ENCODE measurements at regions not wholly inside any gene's neighbourhood (a gene's known extent, or its start where the extent isn't known, plus 50 kb on each side); places are given as distances from the start of the nearest gene placed in this dataset.

- H3K27ac ChIP-seq (ENCODE audit: low read depth, low read length) = no peak overlapping the region
- H3K27me3 Mint-ChIP-seq (ENCODE audit: low read depth, unreplicated experiment) = no peaks in the 10 kb centered on the region
- H3K9me3 Mint-ChIP-seq (ENCODE audit: unreplicated experiment) = no peaks in the 10 kb centered on the region
- no peak overlapping the region for H3K4me3 ChIP-seq (ENCODE audit: insufficient read depth, low read depth, low read length)
- no peak for TF ChIP-seq CTCF (IDR thresholded peaks at IDR 0.05; ENCODE audit: insufficient read depth, low read depth, low read length)
- no peak for TF ChIP-seq EZH2 (IDR thresholded peaks at IDR 0.05; ENCODE audit: insufficient read depth, low read length)
- H4K20me1 ChIP-seq (ENCODE audit: insufficient read depth, low read length) = no peaks in the 10 kb centered on the region
- H3K9ac ChIP-seq (ENCODE audit: low read length) = no peak overlapping the region
- H3K4me1 Mint-ChIP-seq (ENCODE audit: low read depth, unreplicated experiment) = no peaks in the 10 kb centered on the region
- H3K27ac Mint-ChIP-seq (ENCODE audit: unreplicated experiment) = no peak overlapping the region
- H3K4me2 ChIP-seq (ENCODE audit: low read length) = no peak overlapping the region
- no peak for FAIRE-seq
- no peaks in the 10 kb centered on the region for H3K36me3 ChIP-seq (ENCODE audit: insufficient read depth, low read length)
- no peaks in the 10 kb centered on the region for H3K79me2 ChIP-seq (ENCODE audit: insufficient read depth, low read length)
- no peak for DNase-seq (ENCODE audit: low read depth)
- no peaks in the 10 kb centered on the region for H3K27me3 ChIP-seq (ENCODE audit: insufficient read depth, low read length)
- H3K4me1 ChIP-seq (ENCODE audit: insufficient read depth, low read length) = no peaks in the 10 kb centered on the region
- no peak overlapping the region for H3K4me3 Mint-ChIP-seq (ENCODE audit: unreplicated experiment)
- no peaks in the 10 kb centered on the region for H3K36me3 Mint-ChIP-seq (ENCODE audit: low read depth, unreplicated experiment)
- no peak overlapping the region for H2AFZ ChIP-seq (ENCODE audit: low read depth, low read length)
- no peaks in the 10 kb centered on the region for H3K9me3 ChIP-seq (ENCODE audit: insufficient read depth, low read depth, low read length)
These were observed 89.3 kb upstream of the EDEM3 start for GRCh38 chr1:184843732-184844495.

- Histone ChIP-seq H3K27ac (ENCODE audit: low read depth, low read length) (no peak overlapping the region), H4K20me1 (ENCODE audit: insufficient read depth, low read length) (no peaks in the 10 kb centered on the region), H3K79me2 (ENCODE audit: insufficient read depth, low read length) (no peaks in the 10 kb centered on the region), H3K4me3 (ENCODE audit: insufficient read depth, low read depth, low read length) (no peak overlapping the region), H3K9me3 (ENCODE audit: insufficient read depth, low read depth, low read length) (no peaks in the 10 kb centered on the region), H3K4me1 (ENCODE audit: insufficient read depth, low read length) (no peaks in the 10 kb centered on the region), H3K27me3 (ENCODE audit: insufficient read depth, low read length) (no peaks in the 10 kb centered on the region), H3K9ac (ENCODE audit: low read length) (no peak overlapping the region), H3K36me3 (ENCODE audit: insufficient read depth, low read length) (no peaks in the 10 kb centered on the region), H3K4me2 (ENCODE audit: low read length) (no peak overlapping the region), H2AFZ (ENCODE audit: low read depth, low read length) (no peak overlapping the region)
- Mint-ChIP-seq H3K36me3 (ENCODE audit: low read depth, unreplicated experiment) (no peaks in the 10 kb centered on the region), H3K27ac (ENCODE audit: unreplicated experiment) (no peak overlapping the region), H3K4me1 (ENCODE audit: low read depth, unreplicated experiment) (peaks cover 2% of the 10 kb centered on the region), H3K9me3 (ENCODE audit: unreplicated experiment) (no peaks in the 10 kb centered on the region), H3K27me3 (ENCODE audit: low read depth, unreplicated experiment) (no peaks in the 10 kb centered on the region), H3K4me3 (ENCODE audit: unreplicated experiment) (no peak overlapping the region)
- no peak for FAIRE-seq
- TF ChIP-seq EZH2 (IDR thresholded peaks at IDR 0.05; ENCODE audit: insufficient read depth, low read length) (no peak), CTCF (IDR thresholded peaks at IDR 0.05; ENCODE audit: insufficient read depth, low read depth, low read length) (no peak)
- DNase-seq (ENCODE audit: low read depth) = no peak
These were observed 85.9 kb upstream of the EDEM3 start for GRCh38 chr1:184840596-184840995.

GRCh38 chr1:184838504-184838951 lies 83.9 kb upstream of the EDEM3 start:
- Histone ChIP-seq H3K27me3 (ENCODE audit: insufficient read depth, low read length) (no peaks in the 10 kb centered on the region), H3K9ac (ENCODE audit: low read length) (no peak overlapping the region), H4K20me1 (ENCODE audit: insufficient read depth, low read length) (no peaks in the 10 kb centered on the region), H3K36me3 (ENCODE audit: insufficient read depth, low read length) (no peaks in the 10 kb centered on the region), H2AFZ (ENCODE audit: low read depth, low read length) (no peak overlapping the region), H3K79me2 (ENCODE audit: insufficient read depth, low read length) (no peaks in the 10 kb centered on the region), H3K4me2 (ENCODE audit: low read length) (peak overlapping the region; percentile 31), H3K9me3 (ENCODE audit: insufficient read depth, low read depth, low read length) (no peaks in the 10 kb centered on the region), H3K27ac (ENCODE audit: low read depth, low read length) (no peak overlapping the region), H3K4me3 (ENCODE audit: insufficient read depth, low read depth, low read length) (no peak overlapping the region), H3K4me1 (ENCODE audit: insufficient read depth, low read length) (no peaks in the 10 kb centered on the region)
- H3K4me3 Mint-ChIP-seq (ENCODE audit: unreplicated experiment) = no peak overlapping the region
- no peaks in the 10 kb centered on the region for H3K36me3 Mint-ChIP-seq (ENCODE audit: low read depth, unreplicated experiment)
- H3K27me3 Mint-ChIP-seq (ENCODE audit: low read depth, unreplicated experiment) = no peaks in the 10 kb centered on the region
- peak; percentile 90 for DNase-seq (ENCODE audit: low read depth)
- H3K4me1 Mint-ChIP-seq (ENCODE audit: low read depth, unreplicated experiment) = peaks cover 2% of the 10 kb centered on the region
- FAIRE-seq = no peak
- TF ChIP-seq CTCF (IDR thresholded peaks at IDR 0.05; ENCODE audit: insufficient read depth, low read depth, low read length) = no peak
- no peak for TF ChIP-seq EZH2 (IDR thresholded peaks at IDR 0.05; ENCODE audit: insufficient read depth, low read length)
- no peak overlapping the region for H3K27ac Mint-ChIP-seq (ENCODE audit: unreplicated experiment)
- H3K9me3 Mint-ChIP-seq (ENCODE audit: unreplicated experiment) = peaks cover 5% of the 10 kb centered on the region

Measured in astrocyte (in vitro differentiated cells and primary cell).